Keratinocyte (primary cell): ENCODE measurements at regions not wholly inside any gene's neighbourhood (a gene's known extent, or its start where the extent isn't known, plus 50 kb on each side); places are given as distances from the start of the nearest gene placed in this dataset.

Experiments
- DNase-seq: peaks from one replicate; pipeline ENCODE4 v3.0.0-alpha.2; 2011; ENCODE audit warnings: low read depth, missing footprints, low spot score
- FAIRE-seq: peaks from 2 replicates; lab custom pipeline; 2011; peaks lifted over from hg19 to GRCh38; lab: Jason Lieb, UNC
- H2AFZ ChIP-seq: 2 replicates; pipeline ENCODE4 v1.6.0; 2012; ENCODE audit warnings: low read length, control low read depth, inconsistent platforms; ENCODE audit not compliant: control insufficient read depth
- H3K27ac ChIP-seq: 2 replicates; pipeline ENCODE4 v1.5.1; 2011; ENCODE audit warnings: low read length; ENCODE audit not compliant: control insufficient read depth, insufficient read depth
- H3K27me3 ChIP-seq: 3 replicates; pipeline ENCODE4 v1.6.0; 2011; ENCODE audit warnings: low read length; ENCODE audit not compliant: control insufficient read depth, insufficient read depth; ENCODE audit errors: extremely low read depth
- H3K36me3 ChIP-seq, 2 experiments: 2 replicates in 1 of 2; 3 replicates in 1 of 2; pipeline ENCODE4 v1.5.1; 2011; ENCODE audit warnings: low read length in 2 of 2, mild to moderate bottlenecking in 1 of 2; ENCODE audit not compliant: control insufficient read depth in 2 of 2, insufficient read depth in 2 of 2; ENCODE audit errors: extremely low read depth in 1 of 2
- H3K4me1 ChIP-seq: 3 replicates; pipeline ENCODE4 v1.5.1; 2011; ENCODE audit warnings: low read length; ENCODE audit not compliant: control insufficient read depth, insufficient read depth; ENCODE audit errors: extremely low read depth
- H3K4me2 ChIP-seq: 3 replicates; pipeline ENCODE4 v1.6.0; 2011; ENCODE audit warnings: low read depth, low read length; ENCODE audit not compliant: control insufficient read depth, insufficient read depth; ENCODE audit errors: extremely low read depth
- H3K4me3 ChIP-seq, 3 experiments: fragments of 200-600 bp in 1 of 3; sonication (generic) in 1 of 3; 2 replicates in 2 of 3; 3 replicates in 1 of 3; pipeline ENCODE4 v1.5.1; 2011 to 2016; ENCODE audit warnings: low read length in 3 of 3, mild to moderate bottlenecking in 3 of 3, control low read depth in 2 of 3, inconsistent platforms in 1 of 3, low read depth in 1 of 3, mixed read lengths in 1 of 3, mixed run types in 1 of 3, moderate library complexity in 1 of 3; ENCODE audit not compliant: control insufficient read depth in 2 of 3, insufficient read depth in 2 of 3; ENCODE audit errors: extremely low read depth in 1 of 3
- H3K79me2 ChIP-seq: 2 replicates; pipeline ENCODE4 v1.6.0; 2012; ENCODE audit warnings: low read length; ENCODE audit not compliant: control insufficient read depth, insufficient read depth
- H3K9ac ChIP-seq: 3 replicates; pipeline ENCODE4 v1.6.0; 2011; ENCODE audit warnings: low read length; ENCODE audit not compliant: control insufficient read depth, insufficient read depth; ENCODE audit errors: extremely low read depth
- H3K9me1 ChIP-seq: 3 replicates; pipeline ENCODE4 v1.6.0; 2011; ENCODE audit warnings: low read length; ENCODE audit not compliant: control insufficient read depth, insufficient read depth; ENCODE audit errors: extremely low read depth
- H3K9me3 ChIP-seq: 2 replicates; pipeline ENCODE4 v1.5.1; 2012; ENCODE audit warnings: low read depth, low read length; ENCODE audit not compliant: control insufficient read depth
- H4K20me1 ChIP-seq: 3 replicates; pipeline ENCODE4 v1.6.0; 2011; ENCODE audit warnings: low read length; ENCODE audit not compliant: control insufficient read depth, insufficient read depth; ENCODE audit errors: extremely low read depth
- EZH2 ChIP-seq: IDR thresholded peaks from one replicate; pipeline ENCODE4 v1.6.1; 2012; ENCODE audit warnings: inconsistent platforms, mild to moderate bottlenecking, low read length, moderate library complexity
- dilution Hi-C: fragments of 300-500 bp; cut with MboI; formaldehyde crosslinking; loops from one replicate; pipeline ENCODE4 v1.7.0; 2020; ENCODE audit warnings: low sequenced_read_pairs; ENCODE audit not compliant: extremely low pct_ligation_motif_present
- TF ChIP-seq, protein P1 (sequence below), 3 experiments: IDR thresholded peaks in 1 of 3; conservative IDR thresholded peaks in 1 of 3; optimal IDR thresholded peaks in 1 of 3; 2 replicates in 2 of 3; 3 replicates in 1 of 3; pipeline versions ENCODE3 to v1.5.1; 2011; ENCODE audit warnings: low read length in 3 of 3, mild to moderate bottlenecking in 3 of 3, moderate library complexity in 2 of 3, control low read depth in 1 of 3, inconsistent platforms in 1 of 3; ENCODE audit not compliant: insufficient read depth in 2 of 3; ENCODE audit errors: extremely low read depth in 1 of 3

DNA sequence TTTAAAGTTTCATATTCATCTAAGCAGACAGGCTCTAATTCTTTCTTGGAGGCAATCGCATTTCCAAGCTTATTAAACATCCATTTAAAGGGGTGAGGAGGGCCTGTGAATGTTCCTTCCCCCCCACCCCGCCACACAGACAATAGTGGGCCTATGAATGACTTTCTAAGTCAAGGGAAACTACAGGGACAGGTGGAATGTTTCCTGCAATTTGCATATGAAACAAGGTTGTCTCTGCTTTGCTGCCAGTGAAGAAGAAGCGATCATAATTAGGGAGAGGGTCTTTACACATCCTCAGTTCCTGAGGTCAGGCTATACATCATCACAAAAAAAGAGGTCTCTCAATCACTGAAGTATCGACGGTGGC is 127.9 kb upstream of the OPCML start:
- no peaks in the 10 kb centered on the region for H3K79me2 ChIP-seq
- H3K27ac ChIP-seq = no peak overlapping the region
- dilution Hi-C loops = no loop called here
- H3K9me1 ChIP-seq = no peaks in the 10 kb centered on the region
- DNase-seq (no peak), FAIRE-seq (no peak)
- H3K36me3 ChIP-seq = no peaks in the 10 kb centered on the region
- no peaks in the 10 kb centered on the region for H3K27me3 ChIP-seq
- H3K4me3 ChIP-seq = no peak overlapping the region
- TF ChIP-seq EZH2 = no peak
- TF ChIP-seq, protein P1, sequence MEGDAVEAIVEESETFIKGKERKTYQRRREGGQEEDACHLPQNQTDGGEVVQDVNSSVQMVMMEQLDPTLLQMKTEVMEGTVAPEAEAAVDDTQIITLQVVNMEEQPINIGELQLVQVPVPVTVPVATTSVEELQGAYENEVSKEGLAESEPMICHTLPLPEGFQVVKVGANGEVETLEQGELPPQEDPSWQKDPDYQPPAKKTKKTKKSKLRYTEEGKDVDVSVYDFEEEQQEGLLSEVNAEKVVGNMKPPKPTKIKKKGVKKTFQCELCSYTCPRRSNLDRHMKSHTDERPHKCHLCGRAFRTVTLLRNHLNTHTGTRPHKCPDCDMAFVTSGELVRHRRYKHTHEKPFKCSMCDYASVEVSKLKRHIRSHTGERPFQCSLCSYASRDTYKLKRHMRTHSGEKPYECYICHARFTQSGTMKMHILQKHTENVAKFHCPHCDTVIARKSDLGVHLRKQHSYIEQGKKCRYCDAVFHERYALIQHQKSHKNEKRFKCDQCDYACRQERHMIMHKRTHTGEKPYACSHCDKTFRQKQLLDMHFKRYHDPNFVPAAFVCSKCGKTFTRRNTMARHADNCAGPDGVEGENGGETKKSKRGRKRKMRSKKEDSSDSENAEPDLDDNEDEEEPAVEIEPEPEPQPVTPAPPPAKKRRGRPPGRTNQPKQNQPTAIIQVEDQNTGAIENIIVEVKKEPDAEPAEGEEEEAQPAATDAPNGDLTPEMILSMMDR (optimal IDR thresholded peaks at IDR 0.05 in 1 of 3, IDR thresholded peaks at IDR 0.05 in 1 of 3, conservative IDR thresholded peaks at IDR 0.05 in 1 of 3; ENCODE audit: extremely low read depth in 1 of 3, insufficient read depth in 2 of 3, low read length in 3 of 3) = no peak
- H3K4me1 ChIP-seq = no peaks in the 10 kb centered on the region
- H3K9ac ChIP-seq = no peak overlapping the region
- no peak overlapping the region for H3K4me2 ChIP-seq
- no peaks in the 10 kb centered on the region for H4K20me1 ChIP-seq
- no peak overlapping the region for H2AFZ ChIP-seq
- H3K9me3 ChIP-seq = no peaks in the 10 kb centered on the region

DNA sequence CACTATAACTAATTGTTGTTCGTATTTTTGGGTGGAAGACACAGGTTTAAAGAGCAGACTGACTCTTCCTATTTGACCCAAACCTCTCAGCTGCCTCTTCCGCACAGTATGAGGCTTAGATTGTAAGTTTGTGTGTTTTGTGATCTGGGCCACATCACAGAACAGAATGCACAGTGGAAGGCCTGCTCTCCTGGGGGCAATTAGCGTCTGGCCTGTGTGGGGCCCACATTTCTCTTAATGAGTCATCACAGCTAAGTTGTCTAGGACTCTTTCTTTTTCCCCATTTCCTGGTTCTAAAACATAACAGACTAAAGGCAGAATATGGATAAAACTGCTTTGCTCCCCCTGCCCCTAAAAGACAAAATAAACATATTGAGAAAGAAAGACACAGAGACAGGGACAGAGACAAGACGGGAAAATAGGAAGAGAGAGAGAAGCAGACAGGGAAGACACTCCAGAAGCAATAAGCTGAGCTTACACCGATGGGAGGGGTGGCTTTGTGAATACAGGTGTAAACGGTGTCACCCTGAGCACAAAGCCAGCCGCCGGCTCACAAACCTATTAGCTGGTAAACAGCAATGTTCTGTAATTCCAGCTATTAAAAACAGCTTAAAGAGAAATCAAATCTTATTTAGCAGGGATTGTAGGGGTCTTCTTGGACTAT is 127.4 kb upstream of the OPCML start:
- Histone ChIP-seq H3K9me3 (no peaks in the 10 kb centered on the region), H3K36me3 (no peaks in the 10 kb centered on the region), H3K9me1 (no peaks in the 10 kb centered on the region), H2AFZ (no peak overlapping the region), H3K4me2 (no peak overlapping the region), H4K20me1 (no peaks in the 10 kb centered on the region), H3K27ac (no peak overlapping the region), H3K27me3 (no peaks in the 10 kb centered on the region), H3K4me3 (no peak overlapping the region), H3K79me2 (no peaks in the 10 kb centered on the region), H3K9ac (no peak overlapping the region), H3K4me1 (no peaks in the 10 kb centered on the region)
- DNase-seq (no peak), FAIRE-seq (no peak)
- TF ChIP-seq EZH2 = no peak
- TF ChIP-seq, protein P1 (optimal IDR thresholded peaks at IDR 0.05 in 1 of 3, IDR thresholded peaks at IDR 0.05 in 1 of 3, conservative IDR thresholded peaks at IDR 0.05 in 1 of 3; ENCODE audit: extremely low read depth in 1 of 3, insufficient read depth in 2 of 3, low read length in 3 of 3) = no peak
- dilution Hi-C loops = no loop called here
